ENCODE measurements at regions not wholly inside any gene's neighbourhood (a gene's known extent, or its start where the extent isn't known, plus 50 kb on each side); places are given as distances from the start of the nearest gene placed in this dataset.

DNA sequence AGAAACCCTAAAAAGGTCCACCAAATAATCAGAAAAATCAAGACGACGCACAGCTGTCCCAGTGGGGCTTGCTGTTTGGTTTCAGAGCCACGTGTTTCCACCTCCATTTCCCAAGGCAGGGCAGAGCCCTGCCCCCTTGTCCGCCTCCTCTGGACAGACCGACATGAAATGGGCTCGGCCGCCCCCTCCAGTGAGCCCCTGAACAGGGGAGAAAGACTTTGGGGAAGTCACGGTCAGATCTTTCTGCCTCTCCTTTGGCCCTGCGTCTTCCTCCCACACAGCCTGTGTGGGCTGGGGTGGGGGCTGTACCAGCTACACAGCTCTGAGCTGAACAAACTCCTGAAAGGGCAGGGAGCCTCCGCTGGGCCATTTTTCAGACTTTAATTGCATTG is 230.7 kb downstream of the ENGASE start:
- DNase-seq: no peak

DNA sequence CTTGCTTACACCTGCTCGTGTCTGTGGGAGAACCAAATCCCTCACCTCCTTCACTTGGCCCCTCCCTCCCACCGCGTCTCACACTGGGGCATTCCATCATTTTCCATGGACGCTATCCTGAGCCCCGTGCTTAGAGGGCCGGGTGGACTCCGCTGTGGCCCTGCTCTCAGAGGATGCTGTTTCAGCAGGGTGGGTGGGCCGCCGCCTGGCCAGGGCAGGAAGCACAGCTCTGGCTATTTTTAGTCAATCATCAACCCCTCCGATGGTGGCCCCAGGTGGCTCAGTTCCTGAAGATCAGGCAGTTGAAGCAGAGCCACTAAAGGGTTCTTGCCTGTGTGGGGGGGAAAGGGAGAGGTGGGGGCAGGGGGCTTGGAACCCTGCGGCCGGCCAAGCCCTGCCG is 230.3 kb downstream of the ENGASE start:
- no peak for DNase-seq

DNA sequence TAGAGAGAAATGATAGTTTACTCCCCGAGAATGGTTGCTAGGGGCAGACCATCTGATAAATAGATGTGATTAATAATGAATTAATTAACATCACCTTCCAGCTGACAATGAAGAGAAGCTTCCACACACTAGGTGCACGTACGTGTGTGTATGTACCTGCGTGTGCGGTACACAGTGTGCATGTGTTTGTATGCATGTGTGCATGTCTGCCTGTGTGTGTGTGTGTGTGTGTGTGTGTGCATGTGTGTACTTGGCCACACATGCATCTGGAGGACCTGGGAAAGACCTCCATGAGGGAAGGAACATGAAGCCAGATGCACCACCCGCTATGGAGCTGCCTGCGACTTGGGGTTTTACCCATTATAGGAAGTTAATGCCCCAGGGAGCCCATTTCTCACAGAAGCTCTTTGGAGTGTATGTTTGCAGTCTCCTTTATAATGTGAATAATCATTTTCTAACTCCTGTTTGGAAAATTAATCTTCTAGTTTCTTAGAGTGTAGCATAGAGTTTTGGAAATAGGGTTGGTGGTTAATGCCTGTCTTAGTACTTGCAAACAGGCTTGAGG is 229.1 kb downstream of the ENGASE start:
- DNase-seq: no peak

DNA sequence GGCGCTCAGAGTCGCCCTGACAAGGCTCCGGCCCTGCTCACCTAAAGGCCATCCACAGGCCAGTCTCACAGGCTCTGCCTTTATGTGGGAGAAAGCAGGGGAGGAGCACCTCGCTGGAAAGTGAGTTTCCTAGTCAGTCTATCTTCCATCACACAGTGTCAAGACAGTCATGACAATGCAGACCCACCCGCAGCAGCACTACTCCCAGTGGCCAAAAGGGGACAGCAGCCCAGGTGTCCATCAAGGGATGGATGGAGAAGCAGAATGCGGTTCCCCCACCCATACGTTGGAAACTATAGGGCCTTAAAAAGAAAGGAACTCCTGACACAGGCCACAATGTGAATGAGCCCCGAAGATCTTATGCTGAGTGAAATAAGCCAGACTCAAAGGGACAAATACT is 226.8 kb downstream of the ENGASE start:
- no peak for DNase-seq

DNA sequence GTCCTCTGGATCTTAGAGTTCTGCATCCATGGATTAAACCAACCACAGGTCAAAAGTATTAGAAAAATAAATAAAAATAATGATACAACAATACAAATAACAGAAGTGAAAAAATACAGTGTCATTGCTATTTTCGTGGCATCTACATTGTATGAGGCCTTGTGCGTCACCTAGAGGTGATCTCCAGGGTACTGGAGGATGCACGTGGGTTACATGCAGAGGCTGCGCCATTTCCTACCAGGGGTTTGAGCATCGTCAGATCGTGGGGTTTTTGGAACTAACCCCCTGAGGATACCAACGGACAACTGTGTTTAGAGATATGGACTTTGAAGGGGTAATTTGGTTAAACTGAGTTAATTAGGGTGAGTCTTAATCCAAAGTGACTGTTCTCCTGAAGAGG is 224.7 kb downstream of the ENGASE start:
- DNase-seq: no peak

DNA sequence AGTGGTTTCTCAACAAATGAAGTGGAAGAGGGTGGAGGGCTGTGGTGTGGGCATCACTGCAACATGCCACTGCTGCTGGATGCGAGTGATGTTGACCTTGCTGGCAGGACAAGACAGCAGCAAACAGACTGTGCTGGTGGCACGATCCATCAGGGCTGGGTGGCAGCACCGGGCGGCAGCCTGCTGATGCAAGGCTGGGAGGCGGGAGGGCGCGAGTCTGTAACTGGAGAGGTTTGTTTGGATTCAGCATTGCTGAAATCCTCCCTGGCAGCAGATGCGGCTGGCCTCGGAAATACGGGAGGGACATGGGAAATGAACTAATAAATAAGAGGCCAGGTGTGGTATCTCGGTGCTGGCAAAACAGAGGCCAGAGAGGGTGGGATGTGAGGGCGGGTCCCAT is 224.2 kb downstream of the ENGASE start:
- DNase-seq: no peak

DNA sequence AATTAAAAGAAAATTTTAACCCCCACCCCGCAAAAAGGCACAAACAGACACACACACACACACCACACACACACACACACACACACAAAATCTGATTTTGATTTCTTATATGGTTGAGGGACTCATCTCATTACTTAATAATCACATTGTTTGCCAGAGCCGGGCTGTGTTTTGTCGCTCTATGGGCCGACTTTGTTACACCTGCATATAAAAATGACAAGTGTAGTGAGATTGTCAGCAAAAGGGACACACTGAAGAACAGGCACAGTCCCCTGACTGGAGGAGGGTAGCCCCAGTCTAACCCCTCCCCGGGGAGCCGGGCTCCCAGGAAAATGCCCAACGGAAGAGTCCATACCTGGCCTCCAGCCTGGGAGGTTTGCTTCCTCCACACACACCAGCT is 221.6 kb downstream of the ENGASE start:
- no peak for DNase-seq

DNA sequence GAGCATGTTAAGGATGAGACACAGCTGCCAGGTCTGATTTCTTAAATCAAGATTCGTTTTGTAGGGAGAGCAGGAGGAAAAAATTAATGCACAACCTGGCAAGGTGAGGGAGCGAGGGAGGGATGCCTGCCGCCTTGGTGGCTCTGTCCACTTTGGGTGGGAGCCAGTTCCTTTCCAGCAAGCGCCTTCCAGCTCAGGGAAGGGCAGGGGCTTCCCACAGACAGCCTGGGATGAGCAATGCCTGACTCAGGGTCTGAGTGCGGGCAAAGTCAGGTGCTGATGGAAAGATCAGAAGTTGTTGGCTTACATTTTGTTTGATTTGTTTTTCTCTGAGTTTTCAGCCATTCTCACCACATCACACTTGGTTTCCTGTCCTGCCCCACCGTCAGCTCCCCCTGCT is 220.7 kb downstream of the ENGASE start:
- no peak for DNase-seq

DNA sequence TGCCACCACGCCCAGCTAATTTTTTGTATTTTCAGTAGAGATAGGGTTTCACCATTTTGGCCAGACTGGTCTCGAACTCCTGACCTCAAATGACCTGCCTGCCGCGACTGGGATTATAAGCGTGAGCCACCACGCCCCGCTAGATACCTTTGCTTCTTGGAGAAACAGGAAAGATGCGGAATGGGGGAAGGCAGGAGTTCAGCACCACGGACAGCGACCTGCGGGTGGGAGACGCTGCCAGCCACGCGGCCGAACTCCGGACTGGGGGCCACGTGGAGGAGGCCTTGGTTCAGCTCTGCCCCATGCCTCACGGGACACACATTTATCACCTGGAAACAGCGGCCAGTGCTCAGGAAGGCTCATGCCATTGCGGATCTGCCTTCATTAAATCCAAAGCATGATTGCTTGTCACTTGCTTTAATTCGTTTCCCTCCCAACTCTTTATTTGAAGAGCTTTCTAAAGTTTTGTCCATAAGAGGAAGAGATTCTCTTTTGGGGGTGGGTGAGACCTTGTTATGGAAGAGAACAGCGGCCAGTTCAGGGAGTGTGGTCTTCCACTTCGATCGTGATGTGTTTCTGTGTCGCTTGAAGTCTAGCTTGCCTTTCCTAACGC is 219.9 kb downstream of the ENGASE start:
- DNase-seq: peak; percentile 43

DNA sequence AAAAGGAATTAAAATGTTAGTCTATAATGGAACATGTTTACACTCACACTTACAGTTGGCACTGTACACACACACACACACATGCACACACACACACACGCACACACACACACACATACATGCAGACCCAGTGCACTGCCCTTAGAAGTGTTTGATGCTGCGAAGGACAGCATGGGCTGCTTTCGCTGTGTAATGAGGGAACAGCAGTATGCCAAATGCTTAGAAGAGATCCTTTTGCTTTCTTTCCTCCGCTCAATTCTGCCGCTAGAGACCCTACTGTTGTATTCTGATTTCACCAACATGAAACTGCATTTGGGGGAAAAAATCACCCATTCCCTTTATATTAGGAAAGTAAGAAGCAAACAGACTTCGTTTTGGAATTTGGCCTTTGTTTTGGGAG is 217.9 kb downstream of the ENGASE start:
- no peak for DNase-seq

DNA sequence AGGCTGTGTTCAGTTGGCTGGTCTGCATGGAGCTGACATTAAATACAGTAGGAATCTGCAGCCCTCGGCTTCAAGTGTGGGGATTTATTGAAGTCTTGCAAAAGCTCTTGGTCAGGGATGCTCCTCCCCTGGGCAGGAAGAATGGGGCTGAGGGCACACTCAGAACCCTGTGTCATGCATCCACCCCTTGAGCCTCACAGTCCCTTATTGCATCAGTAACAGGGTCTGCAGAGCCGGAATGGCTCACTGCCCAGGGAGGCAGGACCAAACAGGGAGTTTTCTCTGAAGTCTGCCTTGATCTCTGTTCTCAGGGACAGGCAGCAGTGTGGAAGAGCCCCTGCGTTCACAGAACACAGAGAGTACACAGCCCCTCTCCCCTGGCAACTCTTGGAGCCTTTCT is 216.8 kb downstream of the ENGASE start:
- DNase-seq: no peak

DNA sequence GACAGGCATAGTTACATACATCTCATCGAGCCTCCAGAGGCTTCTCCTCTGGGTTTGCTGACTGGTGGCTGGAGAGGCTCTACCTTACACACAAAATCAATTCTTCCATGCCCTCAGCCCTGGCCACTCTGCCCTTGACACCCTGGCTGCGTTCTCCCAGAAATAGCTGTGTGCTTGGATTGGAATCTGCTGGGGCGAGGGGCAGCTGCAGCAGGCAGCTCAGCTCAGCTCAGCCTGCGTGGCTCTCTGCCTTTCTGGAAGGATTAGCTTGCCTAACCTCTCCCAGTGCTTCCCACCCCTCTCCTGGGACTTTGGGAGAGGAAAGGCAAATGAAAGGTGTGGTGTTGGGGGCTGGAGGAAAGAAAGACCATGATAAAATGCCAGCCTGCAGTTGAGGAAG is 216.1 kb downstream of the ENGASE start:
- no peak for DNase-seq

DNA sequence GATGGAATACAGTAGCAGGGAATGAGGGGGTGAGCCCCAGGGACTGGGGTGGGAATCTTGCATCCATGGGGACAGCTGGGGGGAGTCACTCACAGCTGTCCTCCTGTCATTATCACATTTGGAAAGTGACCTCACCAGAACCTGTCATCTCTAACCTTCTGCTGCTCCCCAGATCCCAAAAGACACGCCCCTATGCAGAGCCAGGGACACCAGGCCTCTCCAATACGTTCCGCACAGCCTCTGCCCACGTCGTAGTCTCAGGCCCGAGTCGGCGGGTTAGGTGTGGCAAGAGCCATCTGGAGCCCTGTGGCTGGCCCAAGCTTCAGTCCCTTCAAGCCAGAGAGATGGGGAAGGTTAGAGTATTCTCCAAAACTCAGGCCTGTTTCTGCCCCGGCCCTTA is 214.3 kb downstream of the ENGASE start:
- no peak for DNase-seq

DNA sequence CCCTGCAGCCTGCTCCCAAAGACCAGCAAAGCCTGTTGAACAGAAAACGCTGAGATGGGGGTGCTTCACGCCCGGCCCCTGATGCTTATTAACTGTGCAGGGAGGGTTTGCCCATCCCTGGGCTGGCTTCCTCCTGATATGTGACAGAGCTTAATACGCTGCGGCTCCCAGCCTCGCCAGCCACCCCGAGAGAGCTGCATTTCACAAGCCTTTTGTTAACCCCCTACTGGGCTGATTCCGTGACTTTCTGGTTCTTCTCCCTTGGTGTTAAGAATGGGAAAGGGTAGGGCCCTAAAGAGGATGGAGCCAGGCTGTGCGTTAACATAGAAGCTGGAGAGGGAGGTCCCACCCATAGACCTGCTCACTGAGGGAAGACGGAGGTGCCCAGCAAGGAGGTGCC is 211.8 kb downstream of the ENGASE start:
- DNase-seq: no peak

DNA sequence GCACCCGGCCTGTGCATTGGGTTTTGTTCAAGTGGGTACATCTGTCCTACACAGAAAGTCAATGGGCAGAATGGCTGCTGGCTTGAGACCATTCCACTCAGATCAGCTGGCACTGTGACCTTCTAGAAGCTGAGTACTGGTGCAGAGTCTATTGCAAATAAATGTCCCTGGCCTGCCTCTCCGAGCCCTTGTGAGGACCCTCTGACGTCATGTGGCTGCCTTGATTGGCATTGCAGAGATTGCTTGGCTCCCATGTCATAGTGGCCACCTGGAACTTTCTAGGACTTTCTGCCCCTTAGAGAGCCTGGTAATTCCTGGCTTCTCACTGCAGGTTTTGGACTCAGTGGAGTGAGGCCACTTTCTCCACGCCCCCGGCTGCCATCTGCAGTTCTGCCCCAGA is 211.3 kb downstream of the ENGASE start:
- DNase-seq: no peak

DNA sequence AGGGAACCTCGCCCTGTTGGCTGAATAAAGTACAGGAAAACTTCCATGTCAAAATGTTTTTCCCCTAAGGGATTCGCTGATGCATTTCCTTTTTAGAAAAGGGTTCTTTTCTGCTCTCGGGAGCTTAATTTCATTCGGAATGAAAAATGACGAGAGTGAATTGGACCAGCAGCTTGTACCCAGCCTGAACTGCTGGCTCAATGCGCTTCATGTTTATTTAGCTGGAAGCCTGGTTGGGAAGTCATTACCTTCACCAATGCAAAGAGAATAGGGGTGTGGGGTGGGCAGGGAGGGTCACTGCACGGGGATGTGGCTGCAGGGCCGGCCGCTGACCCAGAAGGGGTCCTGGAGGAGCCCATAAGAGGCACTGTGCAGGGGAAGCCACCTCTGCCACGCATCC is 207.7 kb downstream of the ENGASE start:
- DNase-seq: no peak

DNA sequence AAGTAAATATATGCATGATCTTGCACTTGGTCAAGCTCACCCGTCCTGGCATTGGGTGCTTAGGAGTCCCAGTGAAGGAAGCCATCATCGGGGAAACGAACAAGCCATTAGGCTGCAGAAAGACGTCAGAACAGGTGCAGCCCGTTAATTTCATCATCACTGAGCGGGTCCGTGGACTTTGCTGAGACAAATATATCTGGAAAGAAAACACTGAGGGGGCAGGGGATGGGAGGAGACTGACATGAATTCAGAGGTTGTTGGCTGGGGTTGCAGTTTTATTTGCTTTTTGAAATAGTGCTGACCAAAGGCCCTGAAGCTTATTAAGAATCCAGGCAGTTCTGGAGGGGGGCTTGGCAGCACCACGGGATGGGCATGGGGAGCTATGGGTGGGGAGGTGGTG is 207.2 kb downstream of the ENGASE start:
- no peak for DNase-seq

DNA sequence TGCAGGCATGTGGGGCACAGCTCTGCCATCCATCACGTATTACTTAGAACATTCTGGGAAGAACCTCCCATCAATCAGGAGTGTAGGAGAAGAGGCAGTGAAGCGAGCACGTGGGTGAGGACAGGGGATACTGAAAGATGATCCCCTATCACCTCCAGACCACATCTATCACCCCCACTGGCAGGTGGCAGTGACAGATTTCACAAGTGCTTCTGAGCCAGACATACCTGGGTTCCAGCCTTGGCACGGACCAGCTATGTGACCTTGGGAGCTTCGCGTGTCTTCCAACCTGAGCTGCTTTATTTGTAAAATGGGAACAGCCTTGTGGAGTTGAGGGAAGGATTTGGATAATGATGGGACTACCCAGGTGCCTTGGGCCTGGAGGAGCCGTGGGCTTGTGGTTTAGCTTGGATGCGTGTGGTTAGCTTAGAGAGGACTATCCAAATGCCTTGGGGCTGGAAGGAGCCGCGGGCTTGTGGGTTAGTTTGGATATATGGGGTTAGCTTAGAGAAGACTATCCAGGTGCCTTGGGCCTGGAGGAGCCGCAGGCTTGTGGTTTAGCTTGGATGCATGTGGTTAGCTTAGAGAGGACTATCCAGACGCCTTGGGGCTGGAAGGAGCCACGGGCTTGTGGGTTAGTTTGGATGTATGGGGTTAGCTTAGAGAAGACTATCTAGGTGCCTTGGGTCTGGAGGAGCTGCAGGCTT is 206.4 kb downstream of the ENGASE start:
- no peak for DNase-seq

DNA sequence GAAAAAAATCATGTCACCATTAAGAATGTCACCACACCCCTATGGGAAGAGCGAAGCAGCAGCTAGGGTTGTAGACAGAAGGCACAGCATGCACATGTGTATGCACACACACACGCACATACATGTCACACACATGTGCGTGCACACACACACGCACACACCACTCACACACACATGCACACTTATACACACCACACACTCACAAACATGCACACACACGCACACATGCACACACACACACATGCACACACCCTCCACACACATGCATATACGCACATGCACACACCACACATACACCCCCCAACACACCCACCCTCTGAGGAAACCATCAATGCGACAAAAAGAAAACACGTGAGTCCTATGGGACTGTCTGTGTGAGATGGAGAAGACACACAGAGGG is 205.4 kb downstream of the ENGASE start:
- DNase-seq: no peak

DNA sequence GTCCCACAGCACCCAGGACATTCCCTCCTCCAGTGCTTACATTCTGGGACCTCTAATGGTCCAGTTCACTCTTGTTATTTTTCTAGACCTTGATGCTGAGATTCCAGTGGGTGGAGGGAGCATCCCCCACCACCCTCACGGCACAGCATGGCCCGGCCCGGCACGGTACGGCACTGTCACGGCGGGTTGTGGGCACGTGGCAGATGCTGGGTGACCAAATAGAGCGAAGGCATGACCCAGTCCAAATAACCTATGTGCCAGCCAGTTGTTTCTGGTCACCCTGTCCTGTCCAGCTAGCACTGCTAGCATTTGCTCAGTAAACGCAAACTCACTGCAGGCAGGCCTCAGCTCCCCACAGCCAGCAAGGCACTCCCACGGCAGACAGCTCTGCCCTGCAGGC is 204.7 kb downstream of the ENGASE start:
- DNase-seq: no peak

DNA sequence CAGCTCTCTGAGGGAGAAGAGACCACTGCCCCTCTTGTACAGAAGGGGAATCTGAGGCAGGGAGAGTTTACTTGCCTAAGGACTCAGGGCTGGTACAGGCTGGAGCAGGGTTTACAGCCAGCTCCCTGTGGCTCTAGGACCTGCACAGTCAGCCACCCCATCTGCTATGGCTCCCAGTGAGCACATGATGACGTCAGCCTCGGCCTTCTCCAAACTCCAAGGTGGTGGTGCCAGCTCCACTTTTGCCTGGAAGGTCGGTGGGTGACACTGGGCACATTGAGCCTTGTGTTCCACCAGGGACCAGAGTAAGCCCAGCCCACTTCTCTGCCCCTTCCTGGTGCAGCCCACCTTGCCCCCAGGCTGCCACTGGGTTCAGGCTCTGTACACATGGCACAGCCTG is 202.2 kb downstream of the ENGASE start:
- DNase-seq: no peak

DNA sequence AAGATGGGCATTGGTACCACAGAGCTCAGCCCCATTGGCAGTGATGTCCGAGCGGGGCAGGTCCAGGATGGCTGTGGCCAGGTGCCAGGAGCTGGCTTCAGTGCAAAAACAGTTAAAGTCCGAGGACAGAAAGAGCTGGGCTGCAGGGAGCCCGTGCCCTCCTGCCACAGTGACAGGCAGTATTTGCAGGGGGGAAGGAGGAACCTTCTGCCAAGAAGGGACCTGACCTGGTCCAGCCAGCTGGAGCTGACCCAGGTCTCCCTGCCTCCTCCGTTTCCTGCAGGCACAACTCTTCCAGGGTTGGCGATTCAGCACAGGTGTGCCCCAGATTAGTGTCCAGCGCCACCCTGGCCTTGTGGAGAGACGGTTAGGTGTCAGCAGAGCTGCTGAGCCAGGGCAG is 199.0 kb downstream of the ENGASE start:
- DNase-seq: no peak

DNA sequence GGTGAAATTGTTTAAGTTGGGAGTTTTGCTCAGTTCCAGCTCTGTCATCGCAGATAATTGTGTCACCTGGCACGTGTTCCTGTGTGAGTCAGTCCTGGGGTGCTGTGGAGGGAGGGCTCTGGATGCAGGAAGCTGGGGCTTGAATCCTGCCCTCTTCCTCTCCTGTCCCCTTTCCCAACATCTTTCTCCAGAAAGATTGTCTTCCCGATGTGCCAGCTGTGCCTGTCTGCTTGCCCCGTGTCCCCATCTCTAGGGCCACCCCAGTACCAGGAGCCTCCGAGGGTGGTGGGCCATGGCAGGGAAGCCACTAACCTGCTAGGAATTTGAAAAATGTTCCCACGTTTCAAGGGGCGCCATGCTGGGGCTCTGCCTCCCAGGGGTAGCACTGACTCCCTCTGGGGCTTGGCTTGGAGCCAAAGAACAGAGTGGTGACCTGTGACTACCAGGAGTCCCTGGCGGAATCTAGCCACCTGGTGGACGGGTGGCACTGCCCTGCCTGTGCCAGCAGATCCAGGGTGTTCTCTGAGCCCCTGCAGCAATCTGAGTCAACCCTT is 198.1 kb downstream of the ENGASE start:
- no peak for DNase-seq

DNA sequence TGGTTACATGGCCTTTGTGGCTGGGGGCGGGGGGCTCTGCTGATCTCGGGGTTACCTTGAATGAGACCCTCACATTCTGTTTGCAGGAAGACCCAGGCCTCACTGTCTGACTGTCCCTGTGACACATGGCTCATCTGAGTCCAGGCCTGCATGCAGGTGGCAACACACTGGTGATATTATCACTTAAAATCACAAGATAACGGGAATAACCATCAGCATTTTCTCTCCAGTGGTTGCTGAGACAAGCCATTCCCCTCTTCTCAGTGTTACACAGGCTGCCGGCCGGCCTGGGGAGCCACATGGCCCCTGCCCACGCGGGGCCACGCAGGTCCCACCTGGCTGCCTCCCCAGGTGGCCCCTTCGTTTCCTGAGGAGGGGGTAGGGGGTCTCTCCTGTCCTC is 197.6 kb downstream of the ENGASE start:
- no peak for DNase-seq

DNA sequence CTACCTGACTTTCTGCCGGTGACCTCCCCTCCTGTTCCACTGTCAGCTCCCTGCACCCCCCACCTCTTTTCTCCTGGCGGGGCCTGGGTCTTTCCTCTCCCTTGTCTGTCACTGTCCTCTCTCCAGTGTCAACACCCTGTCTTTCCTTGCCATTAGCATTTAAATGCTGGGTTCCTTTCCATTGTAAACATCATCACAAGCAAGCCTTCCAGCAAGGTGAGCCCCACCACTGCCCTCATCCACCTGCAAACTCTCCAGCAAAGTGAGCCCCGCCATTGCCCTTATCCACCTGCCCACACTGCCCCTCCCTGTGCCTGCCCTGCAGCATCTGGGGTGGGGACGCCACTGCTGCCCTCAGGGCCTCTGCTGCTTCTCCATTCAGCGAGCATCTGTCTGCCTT is 195.0 kb downstream of the ENGASE start:
- DNase-seq: no peak
